Brain microvascular endothelial cell (primary cell): ENCODE measurements at regions not wholly inside any gene's neighbourhood (a gene's known extent, or its start where the extent isn't known, plus 50 kb on each side); places are given as distances from the start of the nearest gene placed in this dataset.

Source experiments
- DNase-seq: peaks from one replicate; pipeline ENCODE4 v3.0.0-alpha.2; 2020
- H3K27ac ChIP-seq: fragments of 250-450 bp; sonication (Bioruptor Pico); 2 replicates; pipeline ENCODE4 v1.5.1; 2020; ENCODE audit warnings: mild to moderate bottlenecking, moderate library complexity
- H3K27me3 ChIP-seq: fragments of 250-450 bp; sonication (Bioruptor Pico); replicated peaks from 2 replicates; pipeline ENCODE4 v1.5.1; 2020; ENCODE audit warnings: mild to moderate bottlenecking
- H3K36me3 ChIP-seq: fragments of 250-450 bp; sonication (Bioruptor Pico); replicated peaks from 2 replicates; pipeline ENCODE4 v1.5.1; 2020; ENCODE audit warnings: mild to moderate bottlenecking
- H3K4me3 ChIP-seq: 2 replicates; pipeline ENCODE4 v1.5.1; 2011; ENCODE audit warnings: low read depth, mild to moderate bottlenecking, control low read depth, low read length, moderate library complexity
- CTCF ChIP-seq: IDR thresholded peaks from 2 replicates; pipeline ENCODE4 v1.5.1; 2011; ENCODE audit warnings: low read depth, mild to moderate bottlenecking, moderate library complexity, low read length, control low read depth, inconsistent platforms; ENCODE audit errors: missing control alignments
- in situ Hi-C: cut with HindIII; loops from 2 replicates; pipeline ENCODE4 v1.10.0; 2017; ENCODE audit warnings: low sequenced_read_pairs, low pct_ligation_motif_present

GRCh38 chr6:19317431-19317986 lies 519.7 kb upstream of the ID4 start:
- no peak for TF ChIP-seq CTCF
- Histone ChIP-seq H3K4me3 (no peak overlapping the region), H3K27me3 (no peaks in the 10 kb centered on the region), H3K27ac (no peak overlapping the region), H3K36me3 (no peaks in the 10 kb centered on the region)
- in situ Hi-C loops, result no loop called here
- DNase-seq, result no peak

- no peak for DNase-seq
- H3K27me3 ChIP-seq, result no peaks in the 10 kb centered on the region
- no peaks in the 10 kb centered on the region for H3K36me3 ChIP-seq
- no peak overlapping the region for H3K27ac ChIP-seq
- TF ChIP-seq CTCF, result no peak
- no peak overlapping the region for H3K4me3 ChIP-seq
- in situ Hi-C loops, result no loop called here
Observed at GRCh38 chr6:19319005-19319404, 518.2 kb upstream of the ID4 start.

- in situ Hi-C loops, result no loop called here
- no peak for TF ChIP-seq CTCF
- Histone ChIP-seq H3K27me3 (no peaks in the 10 kb centered on the region), H3K36me3 (no peaks in the 10 kb centered on the region), H3K4me3 (no peak overlapping the region), H3K27ac (no peak overlapping the region)
- no peak for DNase-seq
Observed at GRCh38 chr6:19320111-19320581, 517.0 kb upstream of the ID4 start.

GRCh38 chr6:19322691-19323485 lies 514.3 kb upstream of the ID4 start:
- in situ Hi-C loops, result no loop called here
- no peaks in the 10 kb centered on the region for H3K27me3 ChIP-seq
- peak; percentile 21 for TF ChIP-seq CTCF
- H3K36me3 ChIP-seq, result no peaks in the 10 kb centered on the region
- DNase-seq, result peak; percentile 31
- H3K27ac ChIP-seq, result no peak overlapping the region
- H3K4me3 ChIP-seq, result no peak overlapping the region

- H3K36me3 ChIP-seq, result no peaks in the 10 kb centered on the region
- no peak for DNase-seq
- no peaks in the 10 kb centered on the region for H3K27me3 ChIP-seq
- no peak overlapping the region for H3K27ac ChIP-seq
- in situ Hi-C loops, result no loop called here
- H3K4me3 ChIP-seq, result no peak overlapping the region
- TF ChIP-seq CTCF, result no peak
Observed at GRCh38 chr6:19324376-19324775, 512.8 kb upstream of the ID4 start.
